ENCODE measurements at regions not wholly inside any gene's neighbourhood (a gene's known extent, or its start where the extent isn't known, plus 50 kb on each side); places are given as distances from the start of the nearest gene placed in this dataset.

- no peak for TF ChIP-seq CTCF (IDR thresholded peaks at IDR 0.05; ENCODE audit: unreplicated experiment)
- Mint-ChIP-seq H3K36me3 (ENCODE audit: insufficient read depth) (no peaks in the 10 kb centered on the region), H3K27ac (no peak overlapping the region), H3K4me1 (ENCODE audit: low read depth) (no peaks in the 10 kb centered on the region), H3K9me3 (ENCODE audit: low read depth) (peaks cover 3% of the 10 kb centered on the region), H3K4me3 (ENCODE audit: low read depth) (no peak overlapping the region), H3K27me3 (no peaks in the 10 kb centered on the region)
- DNase-seq (ENCODE audit: low spot score, unreplicated experiment): no peak
Measured at GRCh38 chr1:113192980-113193379, 120.0 kb downstream of the LRIG2 start.

GRCh38 chr1:113194846-113195830 lies 122.1 kb downstream of the LRIG2 start:
- Mint-ChIP-seq H3K4me1 (ENCODE audit: low read depth) (no peaks in the 10 kb centered on the region), H3K4me3 (ENCODE audit: low read depth) (no peak overlapping the region), H3K36me3 (ENCODE audit: insufficient read depth) (no peaks in the 10 kb centered on the region), H3K27me3 (no peaks in the 10 kb centered on the region), H3K9me3 (ENCODE audit: low read depth) (peaks cover 3% of the 10 kb centered on the region), H3K27ac (no peak overlapping the region)
- no peak for TF ChIP-seq CTCF (IDR thresholded peaks at IDR 0.05; ENCODE audit: unreplicated experiment)
- DNase-seq (ENCODE audit: low spot score, unreplicated experiment): no peak

- Mint-ChIP-seq H3K9me3 (ENCODE audit: low read depth) (peaks cover 3% of the 10 kb centered on the region), H3K27me3 (no peaks in the 10 kb centered on the region), H3K36me3 (ENCODE audit: insufficient read depth) (no peaks in the 10 kb centered on the region), H3K4me3 (ENCODE audit: low read depth) (no peak overlapping the region), H3K27ac (no peak overlapping the region), H3K4me1 (ENCODE audit: low read depth) (no peaks in the 10 kb centered on the region)
- no peak for TF ChIP-seq CTCF (IDR thresholded peaks at IDR 0.05; ENCODE audit: unreplicated experiment)
- no peak for DNase-seq (ENCODE audit: low spot score, unreplicated experiment)
Measured at GRCh38 chr1:113197719-113198330, 124.8 kb downstream of the LRIG2 start.

DNA sequence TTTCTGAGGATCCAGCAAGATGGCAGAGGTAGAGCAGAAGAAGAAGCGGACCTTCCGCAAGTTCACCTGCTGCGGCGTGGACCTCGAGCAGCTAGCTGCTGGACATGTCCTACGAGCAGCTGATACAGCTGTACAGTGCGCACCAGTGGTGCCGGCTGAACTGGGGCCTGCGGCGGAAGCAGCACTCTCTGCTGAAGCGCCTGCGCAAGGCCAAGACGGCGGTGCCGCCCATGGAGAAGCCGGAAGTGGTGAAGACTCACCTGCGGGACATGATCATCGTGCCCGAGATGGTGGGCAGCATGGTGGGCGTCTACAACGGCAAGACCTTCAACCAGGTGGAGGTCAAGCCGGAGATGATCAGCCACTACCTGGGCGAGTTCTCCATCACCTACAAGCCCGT lies 125.8 kb downstream of the LRIG2 start:
- H3K27ac Mint-ChIP-seq: no peak overlapping the region
- no peaks in the 10 kb centered on the region for H3K27me3 Mint-ChIP-seq
- DNase-seq (ENCODE audit: low spot score, unreplicated experiment): no peak
- H3K36me3 Mint-ChIP-seq (ENCODE audit: insufficient read depth): no peaks in the 10 kb centered on the region
- no peak overlapping the region for H3K4me3 Mint-ChIP-seq (ENCODE audit: low read depth)
- no peaks in the 10 kb centered on the region for H3K4me1 Mint-ChIP-seq (ENCODE audit: low read depth)
- no peak for TF ChIP-seq CTCF (IDR thresholded peaks at IDR 0.05; ENCODE audit: unreplicated experiment)
- no peaks in the 10 kb centered on the region for H3K9me3 Mint-ChIP-seq (ENCODE audit: low read depth)

DNA sequence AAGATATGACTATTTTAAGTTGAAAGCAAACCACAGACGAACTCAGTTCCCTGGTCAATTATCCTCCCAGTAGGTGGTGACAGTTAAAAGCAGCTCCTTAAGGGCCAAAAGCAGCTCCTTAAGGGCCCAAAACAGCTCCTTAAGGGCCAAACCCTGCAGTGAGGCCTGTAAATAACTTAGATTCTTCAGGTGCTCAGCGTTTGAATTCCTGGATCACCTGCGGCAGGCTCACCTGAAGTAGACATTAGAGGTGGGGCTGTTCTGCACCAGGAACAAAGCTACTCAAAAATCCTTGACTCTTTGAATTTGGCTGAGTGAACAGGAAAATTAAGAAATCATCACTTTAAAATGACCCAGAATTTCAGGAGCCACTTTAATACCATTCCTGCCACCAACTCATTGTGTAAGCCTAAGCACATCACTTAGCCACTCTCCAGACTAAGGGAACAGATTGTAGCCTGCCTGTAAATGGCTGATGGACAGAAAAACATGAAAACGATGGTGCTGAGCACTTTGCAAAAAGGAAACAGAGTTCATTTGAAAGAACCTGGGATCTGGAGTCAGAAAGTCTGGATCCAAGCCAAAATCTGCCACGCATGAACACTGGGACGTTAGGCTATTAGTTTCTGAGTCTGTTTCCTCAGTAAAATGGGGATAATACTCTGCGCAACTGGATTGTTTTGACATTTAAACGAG lies 126.9 kb downstream of the LRIG2 start:
- H3K9me3 Mint-ChIP-seq (ENCODE audit: low read depth): peaks cover 7% of the 10 kb centered on the region
- TF ChIP-seq CTCF (IDR thresholded peaks at IDR 0.05; ENCODE audit: unreplicated experiment): no peak
- H3K4me1 Mint-ChIP-seq (ENCODE audit: low read depth): no peaks in the 10 kb centered on the region
- DNase-seq (ENCODE audit: low spot score, unreplicated experiment): no peak
- H3K27ac Mint-ChIP-seq: no peak overlapping the region
- H3K27me3 Mint-ChIP-seq: no peaks in the 10 kb centered on the region
- H3K36me3 Mint-ChIP-seq (ENCODE audit: insufficient read depth): no peaks in the 10 kb centered on the region
- no peak overlapping the region for H3K4me3 Mint-ChIP-seq (ENCODE audit: low read depth)

All from progenitor cell of endocrine pancreas (in vitro differentiated cells).